K562 (cell line): ENCODE measurements at regions not wholly inside any gene's neighbourhood (a gene's known extent, or its start where the extent isn't known, plus 50 kb on each side); places are given as distances from the start of the nearest gene placed in this dataset.

Experiments used
- DLX4 ChIP-seq: fragments of 250-450 bp; sonication (Bioruptor Pico); IDR thresholded peaks from 2 replicates; pipeline ENCODE4 v1.6.1; 2021; ENCODE audit warnings: mild to moderate bottlenecking
- ERF ChIP-seq: fragments of 450-650 bp; formaldehyde crosslinking; IDR thresholded peaks from 2 replicates; pipeline ENCODE4 v1.4.0; 2020; ENCODE audit warnings: mild to moderate bottlenecking, mixed read lengths
- NCOA1 ChIP-seq: fragments of 450-650 bp; IDR thresholded peaks from 2 replicates; pipeline ENCODE4 v1.6.1; 2016; ENCODE audit warnings: low read depth
- TCF15 ChIP-seq: fragments of 250-450 bp; sonication (Bioruptor Pico); IDR thresholded peaks from 2 replicates; pipeline ENCODE4 v1.8.0; 2022; ENCODE audit warnings: moderate library complexity, mild to moderate bottlenecking, inconsistent platforms
- ZNF407 ChIP-seq: fragments of 450-650 bp; IDR thresholded peaks from 2 replicates; pipeline ENCODE4 v1.6.1; 2016; ENCODE audit warnings: low read depth
- ZNF668 ChIP-seq: fragments of 250-450 bp; sonication (Bioruptor Pico); IDR thresholded peaks from 2 replicates; pipeline ENCODE4 v1.8.0; 2022; ENCODE audit warnings: mild to moderate bottlenecking, inconsistent platforms
- ZNF696 ChIP-seq: fragments of 250-450 bp; sonication (Bioruptor Pico); conservative IDR thresholded peaks from 2 replicates; pipeline ENCODE4 v1.4.0; 2020; ENCODE audit warnings: mild to moderate bottlenecking, moderate library complexity

DNA sequence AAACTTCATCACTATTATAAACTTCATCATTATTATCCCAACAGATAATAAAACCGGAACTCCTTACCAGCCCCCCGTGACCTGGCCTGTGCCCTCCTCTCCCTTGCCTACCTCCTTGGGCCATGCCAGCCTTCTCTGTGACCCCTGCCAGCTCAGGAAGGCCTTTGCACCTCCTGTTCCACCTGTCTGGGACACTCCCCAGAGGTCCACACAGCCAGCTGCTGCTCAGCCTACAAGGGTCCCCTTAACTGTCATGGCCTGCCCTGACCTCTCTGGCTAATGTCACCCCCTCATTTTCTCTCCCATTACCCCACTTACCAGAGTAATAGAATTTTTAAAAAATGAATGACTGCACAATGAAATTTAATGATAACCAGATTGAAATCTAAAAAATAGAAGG, 121.0 kb downstream of the NCOR2 start (continued):
- no peak for TF ChIP-seq NCOA1
- no peak for TF ChIP-seq TCF15 (CRISPR knock-in tag)
- TF ChIP-seq ERF = no peak
- no peak for TF ChIP-seq ZNF407
- no peak for TF ChIP-seq ZNF696
- no peak for TF ChIP-seq DLX4 (CRISPR knock-in tag)
- no peak for TF ChIP-seq ZNF668 (CRISPR knock-in tag)
